Fibroblast of lung (primary cell): ENCODE measurements at regions not wholly inside any gene's neighbourhood (a gene's known extent, or its start where the extent isn't known, plus 50 kb on each side); places are given as distances from the start of the nearest gene placed in this dataset.

ENCODE experiments used
- DNase-seq, 2 donors: peaks; one replicate each; pipeline versions ENCODE4 v3.0.0 to v3.0.0-alpha.2; 2010; ENCODE audit warnings: low read depth in 2 of 2
- H2AFZ ChIP-seq: 2 replicates; pipeline ENCODE4 v1.5.1; 2012; ENCODE audit warnings: low read length, control low read depth, inconsistent platforms
- H3K27ac ChIP-seq: 2 replicates; pipeline ENCODE4 v1.5.1; 2011; ENCODE audit warnings: low read length, control low read depth; ENCODE audit not compliant: insufficient read depth
- H3K27me3 ChIP-seq: 2 replicates; pipeline ENCODE4 v1.5.1; 2011; ENCODE audit warnings: mild to moderate bottlenecking, low read length; ENCODE audit not compliant: control insufficient read depth, insufficient read depth
- H3K36me3 ChIP-seq: 2 replicates; pipeline ENCODE4 v1.5.1; 2011; ENCODE audit warnings: low read length; ENCODE audit not compliant: control insufficient read depth, insufficient read depth
- H3K4me1 ChIP-seq: 2 replicates; pipeline ENCODE4 v1.5.1; 2011; ENCODE audit warnings: low read length; ENCODE audit not compliant: control insufficient read depth, insufficient read depth; ENCODE audit errors: extremely low read depth
- H3K4me2 ChIP-seq: 2 replicates; pipeline ENCODE4 v1.5.1; 2011; ENCODE audit warnings: low read length, control low read depth; ENCODE audit not compliant: insufficient read depth; ENCODE audit errors: extremely low read depth
- H3K4me3 ChIP-seq, 4 experiments: fragments of 200-600 bp in 1 of 4; sonication (generic) in 1 of 4; replicated peaks in 1 of 4; 2 replicates each; pipeline ENCODE4 v1.5.1; 2011 to 2016; ENCODE audit warnings: low read length in 4 of 4, low read depth in 3 of 4, mild to moderate bottlenecking in 3 of 4, control low read depth in 2 of 4, inconsistent platforms in 1 of 4, mixed read lengths in 1 of 4; ENCODE audit not compliant: insufficient read depth in 1 of 4; ENCODE audit errors: control extremely low read depth in 1 of 4
- H3K79me2 ChIP-seq: 2 replicates; pipeline ENCODE4 v1.5.1; 2012; ENCODE audit warnings: mild to moderate bottlenecking, low read length, inconsistent platforms; ENCODE audit not compliant: control insufficient read depth, insufficient read depth
- H3K9ac ChIP-seq: 2 replicates; pipeline ENCODE4 v1.5.1; 2011; ENCODE audit warnings: mild to moderate bottlenecking, low read length, control low read depth; ENCODE audit not compliant: insufficient read depth
- H3K9me3 ChIP-seq: 2 replicates; pipeline ENCODE4 v1.5.1; 2012; ENCODE audit warnings: low read depth, low read length; ENCODE audit not compliant: control insufficient read depth, insufficient read depth
- H4K20me1 ChIP-seq: 2 replicates; pipeline ENCODE4 v1.5.1; 2011; ENCODE audit warnings: low read length; ENCODE audit not compliant: control insufficient read depth, insufficient read depth; ENCODE audit errors: extremely low read depth
- EZH2 ChIP-seq: IDR thresholded peaks from 2 replicates; pipeline ENCODE4 v1.5.1; 2012; ENCODE audit warnings: low read length, control low read depth, mild to moderate bottlenecking; ENCODE audit errors: missing control alignments
- TF ChIP-seq, protein P1 (sequence below), 2 donors: IDR thresholded peaks in 1 of 2; conservative IDR thresholded peaks in 1 of 2; 1 replicate in 1 of 2; 2 replicates in 1 of 2; pipeline ENCODE4 v1.5.1; 2011 to 2012; ENCODE audit warnings: low read length in 2 of 2, control low read depth in 1 of 2, inconsistent platforms in 1 of 2, low read depth in 1 of 2, mild to moderate bottlenecking in 1 of 2

DNA sequence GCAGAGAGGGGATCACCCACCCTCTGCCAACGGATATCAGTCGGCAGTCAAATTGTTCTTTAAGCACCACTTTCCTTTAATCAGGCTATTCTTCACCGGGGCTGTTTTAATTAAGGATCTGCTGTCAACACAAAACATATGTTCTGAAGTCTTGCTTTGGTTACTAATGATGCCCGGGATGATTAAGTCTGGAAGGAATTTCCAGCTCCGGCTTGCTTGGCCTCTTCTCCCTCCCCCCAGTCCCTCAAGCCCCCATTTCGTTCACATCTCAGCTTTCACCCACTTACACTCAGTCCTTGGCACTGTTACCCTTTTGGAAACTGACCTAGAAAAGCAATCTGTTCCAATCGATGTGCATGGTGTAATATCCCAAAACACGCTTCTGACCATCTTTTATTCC, 74.7 kb downstream of the MSX2 start:
- H4K20me1 ChIP-seq = no peaks in the 10 kb centered on the region
- no peaks in the 10 kb centered on the region for H3K36me3 ChIP-seq
- H3K4me3 ChIP-seq = no peak overlapping the region
- DNase-seq = peak; percentile 88 to 92
- no peak overlapping the region for H3K27ac ChIP-seq
- no peak overlapping the region for H3K9ac ChIP-seq
- peak overlapping the region; percentile 23 for H3K4me2 ChIP-seq
- no peak overlapping the region for H2AFZ ChIP-seq
- no peaks in the 10 kb centered on the region for H3K79me2 ChIP-seq
- H3K9me3 ChIP-seq = no peaks in the 10 kb centered on the region
- peaks cover 2% of the 10 kb centered on the region for H3K4me1 ChIP-seq
- TF ChIP-seq, protein P1, sequence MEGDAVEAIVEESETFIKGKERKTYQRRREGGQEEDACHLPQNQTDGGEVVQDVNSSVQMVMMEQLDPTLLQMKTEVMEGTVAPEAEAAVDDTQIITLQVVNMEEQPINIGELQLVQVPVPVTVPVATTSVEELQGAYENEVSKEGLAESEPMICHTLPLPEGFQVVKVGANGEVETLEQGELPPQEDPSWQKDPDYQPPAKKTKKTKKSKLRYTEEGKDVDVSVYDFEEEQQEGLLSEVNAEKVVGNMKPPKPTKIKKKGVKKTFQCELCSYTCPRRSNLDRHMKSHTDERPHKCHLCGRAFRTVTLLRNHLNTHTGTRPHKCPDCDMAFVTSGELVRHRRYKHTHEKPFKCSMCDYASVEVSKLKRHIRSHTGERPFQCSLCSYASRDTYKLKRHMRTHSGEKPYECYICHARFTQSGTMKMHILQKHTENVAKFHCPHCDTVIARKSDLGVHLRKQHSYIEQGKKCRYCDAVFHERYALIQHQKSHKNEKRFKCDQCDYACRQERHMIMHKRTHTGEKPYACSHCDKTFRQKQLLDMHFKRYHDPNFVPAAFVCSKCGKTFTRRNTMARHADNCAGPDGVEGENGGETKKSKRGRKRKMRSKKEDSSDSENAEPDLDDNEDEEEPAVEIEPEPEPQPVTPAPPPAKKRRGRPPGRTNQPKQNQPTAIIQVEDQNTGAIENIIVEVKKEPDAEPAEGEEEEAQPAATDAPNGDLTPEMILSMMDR (conservative IDR thresholded peaks at IDR 0.05 in 1 of 2, IDR thresholded peaks at IDR 0.05 in 1 of 2; ENCODE audit: low read depth in 1 of 2, low read length in 2 of 2) = no peak
- TF ChIP-seq EZH2 = no peak
- H3K27me3 ChIP-seq = no peaks in the 10 kb centered on the region

DNA sequence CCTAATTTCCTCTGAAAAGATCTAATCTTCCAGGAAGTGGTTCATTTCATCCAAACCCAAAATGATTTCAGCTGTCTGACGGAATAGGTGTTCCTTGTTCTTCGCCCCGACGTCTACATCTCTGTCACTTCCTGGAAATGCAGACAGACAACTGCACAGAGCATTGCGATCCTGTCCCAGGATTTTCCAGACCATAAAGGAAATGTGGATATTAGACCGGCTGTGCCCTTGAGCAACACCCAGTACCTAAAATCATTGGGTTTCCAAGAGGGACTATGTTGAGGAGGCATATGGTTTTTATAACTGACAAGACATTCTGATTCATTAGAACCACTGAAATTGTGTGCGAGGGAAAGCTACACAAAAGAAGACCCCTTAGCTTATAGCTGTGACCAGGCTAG, 74.2 kb downstream of the MSX2 start:
- Histone ChIP-seq H3K4me1 (peaks cover 2% of the 10 kb centered on the region), H3K9me3 (no peaks in the 10 kb centered on the region), H3K4me2 (peak overlapping the region; percentile 23), H3K9ac (no peak overlapping the region), H3K27ac (no peak overlapping the region), H4K20me1 (no peaks in the 10 kb centered on the region), H2AFZ (no peak overlapping the region), H3K79me2 (no peaks in the 10 kb centered on the region), H3K27me3 (no peaks in the 10 kb centered on the region), H3K4me3 (no peak overlapping the region), H3K36me3 (no peaks in the 10 kb centered on the region)
- DNase-seq = peak; percentile 19 to 49
- TF ChIP-seq, protein P1 (conservative IDR thresholded peaks at IDR 0.05 in 1 of 2, IDR thresholded peaks at IDR 0.05 in 1 of 2; ENCODE audit: low read depth in 1 of 2, low read length in 2 of 2) = no peak
- TF ChIP-seq EZH2 = no peak

DNA sequence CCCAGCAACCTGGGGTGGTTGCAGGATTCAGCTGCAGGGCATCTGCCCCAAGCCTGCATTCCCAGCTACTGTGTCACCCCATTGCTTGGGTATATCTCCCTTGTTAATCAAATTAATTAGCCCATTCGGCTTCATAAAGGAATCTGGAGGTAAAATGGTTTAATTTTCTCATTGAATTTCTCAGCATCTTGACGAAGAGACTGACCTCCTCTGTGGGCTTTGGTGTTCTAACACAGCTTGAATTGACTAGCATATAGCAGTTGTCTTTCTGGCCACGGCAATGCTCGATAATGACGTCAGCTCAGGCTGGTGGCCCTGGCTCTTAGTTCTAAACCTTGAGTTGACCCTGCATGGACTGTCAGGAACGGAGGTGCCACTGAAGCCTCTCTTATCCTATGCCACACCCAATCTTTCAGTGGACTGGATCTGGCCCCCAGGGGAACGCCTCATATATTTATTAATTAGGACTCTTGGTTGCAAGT, 72.4 kb downstream of the MSX2 start:
- no peaks in the 10 kb centered on the region for H4K20me1 ChIP-seq
- peaks cover 2% of the 10 kb centered on the region for H3K4me1 ChIP-seq
- no peaks in the 10 kb centered on the region for H3K79me2 ChIP-seq
- no peak for DNase-seq
- TF ChIP-seq, protein P1 (conservative IDR thresholded peaks at IDR 0.05 in 1 of 2, IDR thresholded peaks at IDR 0.05 in 1 of 2; ENCODE audit: low read depth in 1 of 2, low read length in 2 of 2) = no peak
- TF ChIP-seq EZH2 = no peak
- no peaks in the 10 kb centered on the region for H3K27me3 ChIP-seq
- H3K36me3 ChIP-seq = no peaks in the 10 kb centered on the region
- no peak overlapping the region for H3K9ac ChIP-seq
- H3K4me2 ChIP-seq = no peak overlapping the region
- no peak overlapping the region for H3K4me3 ChIP-seq
- H3K9me3 ChIP-seq = no peaks in the 10 kb centered on the region
- H2AFZ ChIP-seq = no peak overlapping the region
- no peak overlapping the region for H3K27ac ChIP-seq
